Hepatocyte (in vitro differentiated cells): ENCODE measurements at regions not wholly inside any gene's neighbourhood (a gene's known extent, or its start where the extent isn't known, plus 50 kb on each side); places are given as distances from the start of the nearest gene placed in this dataset.

ENCODE experiments used
- EZH2 ChIP-seq: fragments of 200-600 bp; sonication (generic); IDR thresholded peaks from 2 replicates; pipeline ENCODE4 v1.6.1; 2016; ENCODE audit warnings: antibody characterized with exemption, mild to moderate bottlenecking, borderline replicate concordance
- EZH2phosphoT487 ChIP-seq: fragments of 200-600 bp; sonication (generic); IDR thresholded peaks from one replicate; pipeline ENCODE4 v1.6.1; 2018; ENCODE audit warnings: antibody characterized with exemption, mild to moderate bottlenecking, low read depth, moderate library complexity; ENCODE audit not compliant: unreplicated experiment, severe bottlenecking
- TF ChIP-seq, protein P1 (sequence below): fragments of 200-600 bp; sonication (generic); IDR thresholded peaks from 2 replicates; pipeline ENCODE4 v1.5.1; 2016; ENCODE audit warnings: antibody characterized with exemption, mild to moderate bottlenecking; ENCODE audit not compliant: poor library complexity

DNA sequence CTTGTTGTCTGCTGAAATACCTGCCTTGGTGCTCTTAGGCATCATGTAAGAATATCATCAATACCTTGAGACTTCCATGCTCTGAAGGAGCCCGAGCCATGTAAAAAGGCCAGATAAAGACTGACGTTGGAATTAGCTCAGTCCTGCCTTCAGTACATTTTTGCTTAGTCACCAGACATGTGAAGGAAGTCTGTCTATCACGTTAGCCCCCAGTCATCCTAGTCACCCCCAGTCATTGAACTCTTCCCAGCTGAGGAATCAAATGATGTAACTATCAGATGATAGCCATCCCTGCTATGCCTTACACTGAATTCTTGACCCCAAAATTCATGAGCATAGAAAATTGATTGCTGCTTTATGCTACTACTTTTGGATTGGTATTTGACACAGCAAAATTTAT, 351.2 kb upstream of the SGO1 start:
- TF ChIP-seq, protein P1, sequence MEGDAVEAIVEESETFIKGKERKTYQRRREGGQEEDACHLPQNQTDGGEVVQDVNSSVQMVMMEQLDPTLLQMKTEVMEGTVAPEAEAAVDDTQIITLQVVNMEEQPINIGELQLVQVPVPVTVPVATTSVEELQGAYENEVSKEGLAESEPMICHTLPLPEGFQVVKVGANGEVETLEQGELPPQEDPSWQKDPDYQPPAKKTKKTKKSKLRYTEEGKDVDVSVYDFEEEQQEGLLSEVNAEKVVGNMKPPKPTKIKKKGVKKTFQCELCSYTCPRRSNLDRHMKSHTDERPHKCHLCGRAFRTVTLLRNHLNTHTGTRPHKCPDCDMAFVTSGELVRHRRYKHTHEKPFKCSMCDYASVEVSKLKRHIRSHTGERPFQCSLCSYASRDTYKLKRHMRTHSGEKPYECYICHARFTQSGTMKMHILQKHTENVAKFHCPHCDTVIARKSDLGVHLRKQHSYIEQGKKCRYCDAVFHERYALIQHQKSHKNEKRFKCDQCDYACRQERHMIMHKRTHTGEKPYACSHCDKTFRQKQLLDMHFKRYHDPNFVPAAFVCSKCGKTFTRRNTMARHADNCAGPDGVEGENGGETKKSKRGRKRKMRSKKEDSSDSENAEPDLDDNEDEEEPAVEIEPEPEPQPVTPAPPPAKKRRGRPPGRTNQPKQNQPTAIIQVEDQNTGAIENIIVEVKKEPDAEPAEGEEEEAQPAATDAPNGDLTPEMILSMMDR: no peak
- TF ChIP-seq EZH2: no peak
- no peak for TF ChIP-seq EZH2phosphoT487
